GM06990 (cell line): ENCODE measurements at regions not wholly inside any gene's neighbourhood (a gene's known extent, or its start where the extent isn't known, plus 50 kb on each side); places are given as distances from the start of the nearest gene placed in this dataset.
"Not testable (repeated sequence)": the region's sequence is repeated elsewhere in the genome, so short reads cannot be mapped to it uniquely, and the experiment has no call there.

Experiments
- DNase-seq: peaks from one replicate; pipeline ENCODE4 v3.0.0-alpha.2; 2011; ENCODE audit not compliant: insufficient read length; ENCODE audit errors: extremely low read depth
- H3K27me3 ChIP-seq: replicated peaks from 2 replicates; pipeline ENCODE4 v1.6.0; 2011; ENCODE audit warnings: low read length; ENCODE audit not compliant: control insufficient read depth, insufficient read depth
- H3K36me3 ChIP-seq: 2 replicates; pipeline ENCODE4 v1.5.1; 2011; ENCODE audit warnings: low read length; ENCODE audit not compliant: control insufficient read depth, insufficient read depth
- H3K4me3 ChIP-seq: replicated peaks from 2 replicates; pipeline ENCODE4 v1.5.1; 2011; ENCODE audit warnings: low read depth, mild to moderate bottlenecking, control low read depth, low read length
- CTCF ChIP-seq: IDR thresholded peaks from 2 replicates; pipeline ENCODE4 v1.5.1; 2011; ENCODE audit warnings: low read length, control low read depth, mild to moderate bottlenecking, inconsistent platforms; ENCODE audit not compliant: insufficient read depth, poor library complexity, severe bottlenecking

DNA sequence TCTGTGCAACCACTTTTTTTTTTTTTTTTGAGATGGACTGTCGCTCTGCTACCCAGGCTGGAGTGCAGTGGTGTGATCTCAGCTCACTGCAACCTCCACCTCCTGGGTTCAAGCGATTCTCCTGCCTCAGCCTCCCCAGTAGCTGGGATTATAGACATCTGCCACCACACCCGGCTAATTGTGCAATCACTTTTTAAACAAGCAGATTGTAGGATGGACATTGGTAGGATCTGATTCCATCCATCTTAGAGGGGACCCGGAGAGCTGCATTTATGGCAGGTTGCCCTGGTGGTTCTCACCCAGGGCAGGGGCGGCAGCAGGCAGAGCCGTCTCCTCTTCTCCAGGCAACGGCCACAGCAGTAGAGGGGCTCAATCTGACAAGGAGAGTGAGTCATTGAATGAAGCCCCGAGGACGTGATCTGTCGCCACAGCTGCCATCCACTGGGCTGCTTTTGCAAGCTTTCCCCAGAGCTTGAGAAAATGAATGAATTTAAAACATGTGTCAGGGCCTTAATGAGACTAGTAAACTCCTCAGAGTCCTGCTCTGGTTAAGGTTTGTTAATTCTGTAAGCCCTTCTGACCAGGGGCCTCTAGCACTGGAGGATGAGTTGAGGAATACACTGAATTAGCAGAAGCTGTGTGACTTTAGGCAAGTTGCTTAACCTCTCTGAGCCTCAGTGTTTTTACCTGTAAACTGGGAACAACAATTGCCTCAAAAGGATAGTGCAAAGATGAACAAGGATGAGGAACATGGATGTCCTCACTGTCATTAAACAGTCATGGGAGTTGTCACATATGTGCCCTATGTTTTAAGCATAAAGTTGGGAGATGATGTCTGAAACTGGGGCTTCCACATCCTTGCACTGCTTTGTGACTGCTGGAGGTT is 129.1 kb downstream of the ASB7 start:
- H3K4me3 ChIP-seq = no peak overlapping the region
- H3K27me3 ChIP-seq = peaks cover 2% of the 10 kb centered on the region
- TF ChIP-seq CTCF = no peak
- no peaks in the 10 kb centered on the region for H3K36me3 ChIP-seq
- no peak for DNase-seq

DNA sequence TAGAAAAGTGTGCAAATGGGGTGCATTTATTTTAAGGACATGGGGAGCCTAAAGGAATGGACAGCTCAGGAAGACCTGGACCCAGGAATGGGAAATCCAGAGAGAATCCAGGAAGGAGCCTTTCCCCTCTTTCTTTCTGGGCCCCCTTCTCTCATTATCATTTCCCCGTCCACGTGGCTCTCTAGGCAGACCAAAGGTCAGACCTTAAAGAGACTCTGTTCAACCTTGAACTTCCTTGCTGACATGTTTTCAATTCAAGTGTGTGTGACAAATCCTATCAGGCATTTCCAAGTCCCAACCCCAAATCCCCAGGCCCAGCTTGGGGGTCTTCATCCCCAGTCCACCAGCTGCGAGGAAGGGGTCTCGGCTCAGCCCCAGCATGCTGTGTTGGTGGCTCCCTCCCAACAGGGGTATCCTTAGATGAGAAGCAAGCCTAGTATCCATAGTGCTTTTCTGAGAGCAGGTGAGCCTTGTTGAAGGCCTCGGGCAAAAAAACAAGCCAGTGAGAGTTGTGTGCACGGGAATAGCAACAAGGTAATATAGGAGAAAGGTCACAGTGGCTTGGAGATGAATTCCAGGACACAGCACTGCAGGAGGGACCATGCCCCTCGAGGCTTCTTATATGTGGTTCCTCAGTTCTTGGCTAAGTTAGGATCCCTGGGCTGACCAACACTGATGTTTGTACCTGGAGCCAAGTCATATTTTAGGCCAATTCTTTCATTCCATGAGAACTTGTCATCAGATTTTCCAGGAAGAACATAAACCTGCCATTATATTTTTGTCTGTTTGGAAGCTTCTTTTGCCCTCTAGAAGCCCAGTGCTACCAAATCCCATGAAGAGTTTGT is 130.0 kb downstream of the ASB7 start:
- Histone ChIP-seq H3K36me3 (no peaks in the 10 kb centered on the region), H3K4me3 (no peak overlapping the region), H3K27me3 (peaks cover 2% of the 10 kb centered on the region)
- no peak for DNase-seq
- no peak for TF ChIP-seq CTCF

- TF ChIP-seq CTCF = no peak
- DNase-seq = no peak
- Histone ChIP-seq H3K36me3 (no peaks in the 10 kb centered on the region), H3K4me3 (no peak overlapping the region), H3K27me3 (peaks cover 2% of the 10 kb centered on the region)
These were observed 130.9 kb downstream of the ASB7 start for GRCh38 chr15:100733101-100733842.

DNA sequence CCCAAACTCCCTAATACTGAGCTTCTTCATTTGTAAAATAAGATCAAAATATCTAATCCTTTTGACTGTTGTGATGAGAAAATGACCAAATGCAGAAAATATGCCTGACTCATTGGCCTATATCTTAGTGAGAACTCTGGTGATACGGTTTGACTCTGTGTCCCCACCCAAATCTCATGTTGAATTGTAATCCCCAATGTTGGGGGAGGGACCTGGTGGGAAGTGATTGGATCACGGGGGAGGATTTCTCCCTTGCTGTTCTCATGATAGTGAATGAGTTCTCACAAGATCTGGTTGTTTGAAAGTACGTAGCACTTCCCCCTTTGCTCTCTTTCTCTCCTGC is 131.4 kb downstream of the ASB7 start:
- not testable (repeated sequence) for H3K27me3 ChIP-seq, DNase-seq, H3K36me3 ChIP-seq, H3K4me3 ChIP-seq

GRCh38 chr15:100734586-100734985 is 132.2 kb downstream of the ASB7 start:
- Histone ChIP-seq H3K36me3 (no peaks in the 10 kb centered on the region), H3K27me3 (no peaks in the 10 kb centered on the region; the same call in none of the 2 replicates), H3K4me3 (no peak overlapping the region)
- TF ChIP-seq CTCF = no peak
- DNase-seq = no peak
